ENCODE measurements at regions not wholly inside any gene's neighbourhood (a gene's known extent, or its start where the extent isn't known, plus 50 kb on each side); places are given as distances from the start of the nearest gene placed in this dataset.

DNA sequence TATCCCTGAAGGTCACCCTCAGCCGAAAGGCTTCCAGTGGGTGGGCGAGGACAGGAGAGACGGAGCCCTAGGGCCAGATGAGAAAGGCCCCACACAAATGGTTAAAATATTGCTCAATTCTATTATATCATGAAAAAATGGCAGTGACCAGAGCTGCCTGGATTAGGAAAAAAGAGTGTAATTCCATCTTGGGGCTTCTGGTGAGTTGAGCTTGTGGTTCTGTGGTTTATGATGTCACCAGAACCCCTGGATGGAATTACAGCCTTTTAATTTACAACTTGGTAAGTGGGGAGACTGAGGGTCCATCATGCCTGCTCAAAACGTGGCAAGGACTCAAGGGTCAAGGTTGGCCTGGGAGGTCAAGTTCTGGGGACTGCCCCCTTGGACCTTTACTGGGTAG, 55.5 kb upstream of the STC2 start:
- ATAC-seq (no peak), DNase-seq (ENCODE audit: low spot score) (no peak)

DNA sequence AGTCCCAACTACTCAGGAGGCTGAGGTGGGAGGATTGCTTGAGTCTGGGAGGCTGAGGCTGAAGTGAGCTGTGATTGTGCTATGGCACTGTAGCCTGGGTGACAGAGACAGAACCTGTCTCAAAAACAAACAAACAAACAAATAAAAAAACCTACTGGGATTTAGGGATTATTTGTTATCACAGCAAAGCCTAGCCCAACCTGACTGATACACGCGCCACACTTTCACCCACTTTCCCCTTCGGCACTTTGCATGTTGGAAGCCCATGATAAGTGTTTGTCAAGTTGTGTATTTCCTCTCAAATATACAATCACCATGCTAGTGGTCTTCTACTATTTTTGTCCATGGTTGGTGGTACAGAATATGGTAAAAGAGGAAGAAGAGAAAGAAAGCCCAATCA, 50.5 kb upstream of the STC2 start:
- no peak for ATAC-seq
- DNase-seq (ENCODE audit: low spot score), result no peak

Measured in left lobe of liver (tissue), 2 donors.